GM21825 (cell line): ENCODE measurements at regions not wholly inside any gene's neighbourhood (a gene's known extent, or its start where the extent isn't known, plus 50 kb on each side); places are given as distances from the start of the nearest gene placed in this dataset.

Source experiments
- ATAC-seq: cut with Tn5 transposase; IDR thresholded peaks from one replicate; pipeline ENCODE4 v1.9.1; 2021; ENCODE audit warnings: mild to moderate bottlenecking, moderate library complexity; ENCODE audit not compliant: unreplicated experiment

- no peak for ATAC-seq
These were observed 247.6 kb upstream of the PWP1 start for GRCh38 chr12:107437954-107438353.

DNA sequence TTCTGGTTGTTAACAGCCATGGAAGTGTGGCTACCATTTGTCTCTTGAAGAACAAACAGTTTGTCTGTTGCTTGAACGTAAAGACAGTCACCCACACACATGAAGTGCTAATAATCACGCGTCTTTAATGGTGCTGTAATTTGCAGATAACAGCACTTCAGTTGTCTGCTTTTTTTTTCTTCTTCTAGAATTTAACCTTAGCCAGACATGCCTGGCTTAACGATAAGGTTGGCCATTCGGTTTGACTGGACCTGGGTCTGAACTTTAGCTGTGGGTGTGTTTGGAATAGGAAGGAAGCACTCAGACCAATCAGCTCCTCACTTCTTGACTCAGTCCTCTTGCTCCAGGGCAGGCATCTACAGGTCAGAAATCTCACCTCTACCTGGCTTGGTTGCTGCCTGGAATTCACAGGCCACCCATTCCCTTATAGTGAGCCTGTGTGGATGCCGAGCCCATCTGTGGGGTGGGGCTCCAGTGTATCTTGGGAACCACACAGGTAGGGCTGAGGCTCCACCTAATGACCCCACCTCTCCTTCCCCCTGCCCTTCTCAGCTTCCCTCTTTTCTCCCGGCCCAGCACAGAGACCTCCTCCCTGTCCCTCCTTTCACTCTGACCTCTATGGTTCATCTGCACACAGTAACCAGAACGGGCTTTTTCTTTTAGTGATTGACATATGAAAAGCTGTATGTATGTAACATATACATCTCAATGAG is 246.4 kb upstream of the PWP1 start:
- no peak for ATAC-seq

GRCh38 chr12:107440606-107441005 is 245.0 kb upstream of the PWP1 start:
- no peak for ATAC-seq

- ATAC-seq, result no peak
These were observed 243.8 kb upstream of the PWP1 start for GRCh38 chr12:107441665-107442300.

- ATAC-seq, result no peak
These were observed 243.1 kb upstream of the PWP1 start for GRCh38 chr12:107442326-107442987.

DNA sequence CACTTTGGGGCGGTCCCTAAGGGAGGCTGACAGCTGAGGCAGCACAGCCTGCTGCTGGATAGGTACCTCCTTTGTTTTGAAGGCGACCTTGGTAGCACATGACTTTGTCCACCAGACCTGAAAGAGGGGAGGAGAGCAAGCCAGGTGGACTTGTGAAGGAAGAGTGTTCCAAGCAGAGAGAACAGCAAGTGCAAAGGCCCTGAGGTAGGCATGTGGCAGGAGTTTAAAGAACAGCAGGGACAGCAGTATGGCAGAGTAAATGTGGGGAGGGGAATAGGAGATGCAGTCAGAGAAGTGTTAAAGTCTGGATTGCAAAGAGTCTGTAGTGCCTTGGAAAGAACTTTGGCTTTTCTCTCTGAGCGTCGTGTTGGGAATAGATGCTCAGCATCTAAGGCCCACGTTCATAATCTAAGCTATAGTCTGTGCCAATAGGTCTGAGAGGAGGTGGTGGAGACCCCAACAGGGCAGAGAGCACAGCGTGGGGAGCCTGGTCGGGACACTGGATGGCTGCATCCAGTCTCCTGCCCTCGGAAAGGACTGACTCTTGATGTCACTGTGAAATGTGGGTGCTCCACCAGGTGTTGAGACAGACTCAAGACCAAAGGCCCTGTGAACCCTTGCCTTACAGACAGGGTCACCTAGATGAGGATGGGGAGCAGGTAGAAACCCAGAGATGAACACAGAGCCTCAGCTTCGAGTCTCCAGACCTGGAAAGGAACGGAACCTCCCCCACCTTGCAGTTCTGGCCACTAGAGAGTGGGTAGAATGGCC is 242.1 kb upstream of the PWP1 start:
- no peak for ATAC-seq

GRCh38 chr12:107444771-107445170 is 240.8 kb upstream of the PWP1 start:
- ATAC-seq, result no peak

- no peak for ATAC-seq
These were observed 239.1 kb upstream of the PWP1 start for GRCh38 chr12:107446476-107446875.

DNA sequence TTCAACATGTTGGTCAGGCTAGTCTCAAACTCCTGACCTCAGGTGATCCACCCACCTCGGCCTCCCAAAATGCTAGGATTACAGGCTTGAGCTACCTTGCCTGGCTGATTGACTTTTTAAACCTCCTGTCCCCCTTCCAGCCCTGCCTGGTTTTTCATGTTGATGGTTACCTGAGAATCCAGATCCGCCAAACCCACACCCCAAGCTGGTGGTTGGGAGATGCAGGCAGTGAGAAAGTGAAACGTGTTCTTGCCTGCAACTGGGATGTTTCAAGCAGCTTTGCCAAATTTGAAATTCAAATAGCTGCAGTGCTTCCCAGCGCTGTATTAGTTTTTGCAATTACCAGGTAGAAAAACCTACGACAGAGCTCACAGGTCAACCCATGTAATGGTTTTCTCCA is 238.3 kb upstream of the PWP1 start:
- no peak for ATAC-seq

- no peak for ATAC-seq
These were observed 237.4 kb upstream of the PWP1 start for GRCh38 chr12:107448198-107448597.

DNA sequence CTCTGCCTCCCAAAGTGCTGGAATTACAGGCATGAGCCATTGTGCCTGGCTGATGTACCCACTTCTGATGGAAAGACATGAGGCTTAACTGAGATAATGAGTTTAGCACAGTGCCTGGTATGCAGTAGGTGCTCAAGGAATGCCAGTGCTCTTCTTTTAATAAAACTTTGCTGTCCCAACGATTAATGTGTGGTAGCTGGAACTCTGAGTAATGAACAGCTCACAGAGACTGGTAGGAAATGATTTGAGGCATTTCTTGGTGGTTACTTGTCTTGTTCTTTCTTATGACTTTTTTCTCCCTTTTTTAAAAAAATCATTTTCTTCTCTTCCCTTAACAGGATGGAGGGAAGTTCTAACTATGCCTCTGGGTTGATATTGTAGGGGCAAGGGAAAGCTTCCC is 235.7 kb upstream of the PWP1 start:
- no peak for ATAC-seq

DNA sequence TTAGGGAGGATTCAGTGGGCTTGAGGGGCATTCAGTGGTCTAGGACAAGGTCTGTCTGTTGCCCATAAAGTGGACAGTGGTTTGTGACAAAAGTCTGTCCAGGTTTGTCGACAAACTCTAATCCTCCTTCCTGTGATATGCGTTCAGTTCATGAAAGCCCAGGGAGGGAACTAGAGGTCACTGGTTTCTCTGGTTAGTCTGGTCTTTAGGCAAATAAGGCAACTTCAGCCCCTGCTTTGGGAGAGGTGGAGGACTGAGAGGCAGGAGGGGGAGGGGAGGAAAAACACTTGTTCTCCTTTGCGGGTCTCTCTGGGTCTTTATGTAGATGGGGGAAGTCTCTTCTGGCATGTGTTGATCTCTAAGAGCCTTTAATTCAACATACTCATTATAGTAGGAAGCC is 235.1 kb upstream of the PWP1 start:
- ATAC-seq, result no peak

DNA sequence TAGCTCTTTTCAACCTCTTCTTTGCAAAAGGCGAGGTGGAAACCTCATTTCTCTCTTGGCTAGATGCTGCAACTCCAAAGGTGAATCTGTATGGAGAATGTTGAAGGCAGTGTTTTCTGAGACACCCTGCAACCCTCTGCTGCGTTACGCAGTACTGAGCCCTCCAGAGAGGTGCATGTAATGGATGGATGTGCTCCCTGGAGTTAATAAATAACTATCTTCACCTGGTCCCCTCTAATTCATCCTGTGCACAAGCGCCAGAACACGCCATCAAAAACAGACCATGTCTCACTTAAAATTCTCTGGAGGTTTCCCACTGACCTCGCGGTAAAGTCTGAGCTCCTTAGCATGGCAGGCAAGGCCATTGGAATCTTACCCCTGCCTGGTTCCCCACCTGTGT is 234.4 kb upstream of the PWP1 start:
- no peak for ATAC-seq

GRCh38 chr12:107454109-107454830 is 231.3 kb upstream of the PWP1 start:
- no peak for ATAC-seq

DNA sequence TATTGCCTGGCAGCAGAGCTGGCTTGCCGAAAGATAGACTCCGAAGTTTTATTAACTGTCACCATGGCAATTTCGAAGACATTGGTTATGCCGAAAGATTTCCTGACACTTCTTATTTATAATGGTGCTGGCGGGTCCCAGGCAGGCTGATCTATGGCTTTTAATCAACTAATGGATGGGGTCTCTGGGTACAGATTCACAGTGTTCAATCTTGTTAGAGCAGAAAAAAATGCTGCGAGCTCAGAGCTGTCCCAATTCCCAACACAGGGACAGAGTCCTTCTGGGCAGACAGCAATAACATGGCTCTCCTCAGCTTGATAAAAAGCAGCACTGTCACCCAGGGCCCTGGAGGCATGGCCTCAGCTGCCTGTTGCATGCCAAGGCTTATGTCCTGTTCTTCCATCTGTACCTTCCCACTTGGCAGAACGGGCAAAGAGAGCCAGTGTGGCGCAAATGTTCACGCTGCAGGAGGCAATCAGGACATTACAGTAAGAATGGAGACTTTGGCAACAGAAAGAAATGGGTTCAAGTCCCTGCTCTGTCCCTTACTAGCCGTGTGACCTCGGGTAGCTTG is 228.2 kb upstream of the PWP1 start:
- no peak for ATAC-seq

- no peak for ATAC-seq
These were observed 227.4 kb upstream of the PWP1 start for GRCh38 chr12:107458163-107458562.

GRCh38 chr12:107458990-107459389 is 226.6 kb upstream of the PWP1 start:
- ATAC-seq, result no peak

DNA sequence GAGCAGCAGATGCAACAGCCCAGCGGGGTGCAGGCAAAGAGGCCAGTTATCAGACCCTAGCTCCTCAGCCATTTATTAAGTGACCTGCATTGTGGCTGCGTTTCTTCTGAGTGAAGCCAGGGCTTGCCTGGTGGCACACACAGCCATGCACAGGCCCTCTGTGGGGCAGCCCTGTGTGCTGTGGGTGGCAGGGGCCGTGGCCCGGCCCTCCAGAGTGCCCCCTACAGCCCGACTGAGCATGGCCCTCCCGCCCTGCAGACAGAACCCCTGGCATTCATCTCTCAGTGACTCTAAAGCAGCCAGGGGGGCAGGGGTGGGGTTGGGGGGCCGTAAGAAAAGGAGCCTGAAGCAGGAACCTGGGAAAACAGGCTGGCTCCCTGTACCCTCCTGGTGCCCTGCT is 226.0 kb upstream of the PWP1 start:
- ATAC-seq, result no peak

- no peak for ATAC-seq
These were observed 224.2 kb upstream of the PWP1 start for GRCh38 chr12:107461222-107461975.
